GM21619 (cell line): ENCODE measurements at regions not wholly inside any gene's neighbourhood (a gene's known extent, or its start where the extent isn't known, plus 50 kb on each side); places are given as distances from the start of the nearest gene placed in this dataset.

Experiments
- ATAC-seq: cut with Tn5 transposase; IDR thresholded peaks from one replicate; pipeline ENCODE4 v1.9.1; 2021; ENCODE audit not compliant: unreplicated experiment

- peak; percentile 91 for ATAC-seq
Measured at GRCh38 chr11:131186629-131187101, 183.8 kb upstream of the NTM start.

- no peak for ATAC-seq
Measured at GRCh38 chr11:131190446-131190845, 180.0 kb upstream of the NTM start.

- no peak for ATAC-seq
Measured at GRCh38 chr11:131191606-131192005, 178.8 kb upstream of the NTM start.

- ATAC-seq: no peak
Measured at GRCh38 chr11:131192628-131193027, 177.8 kb upstream of the NTM start.

- ATAC-seq: no peak
Measured at GRCh38 chr11:131193031-131193501, 177.3 kb upstream of the NTM start.

- ATAC-seq: no peak
Measured at GRCh38 chr11:131194726-131195125, 175.7 kb upstream of the NTM start.

- no peak for ATAC-seq
Measured at GRCh38 chr11:131195661-131196517, 174.5 kb upstream of the NTM start.

- no peak for ATAC-seq
Measured at GRCh38 chr11:131198161-131199014, 172.0 kb upstream of the NTM start.

GRCh38 chr11:131199015-131199280 lies 171.5 kb upstream of the NTM start:
- no peak for ATAC-seq

GRCh38 chr11:131201674-131202073 lies 168.7 kb upstream of the NTM start:
- ATAC-seq: no peak

GRCh38 chr11:131203040-131203439 lies 167.4 kb upstream of the NTM start:
- no peak for ATAC-seq

GRCh38 chr11:131204282-131204681 lies 166.1 kb upstream of the NTM start:
- ATAC-seq: no peak

GRCh38 chr11:131204765-131205380 lies 165.5 kb upstream of the NTM start:
- ATAC-seq: no peak

- no peak for ATAC-seq
Measured at GRCh38 chr11:131206671-131207070, 163.7 kb upstream of the NTM start.

- no peak for ATAC-seq
Measured at GRCh38 chr11:131207901-131208300, 162.5 kb upstream of the NTM start.

GRCh38 chr11:131217313-131218310 lies 152.8 kb upstream of the NTM start:
- no peak for ATAC-seq

GRCh38 chr11:131218542-131218941 lies 151.9 kb upstream of the NTM start:
- no peak for ATAC-seq

GRCh38 chr11:131219646-131220045 lies 150.8 kb upstream of the NTM start:
- ATAC-seq: no peak

- no peak for ATAC-seq
Measured at GRCh38 chr11:131223198-131223991, 147.0 kb upstream of the NTM start.

GRCh38 chr11:131228378-131228777 lies 142.0 kb upstream of the NTM start:
- no peak for ATAC-seq
